SK-N-SH (cell line): ENCODE measurements at regions not wholly inside any gene's neighbourhood (a gene's known extent, or its start where the extent isn't known, plus 50 kb on each side); places are given as distances from the start of the nearest gene placed in this dataset.

ENCODE experiments used
- CTCF ChIA-PET: fragments of 300-600, 350-600 bp; formaldehyde crosslinking; extraction: SDS; loops from one replicate; lab custom pipeline; 2021; lab: Yijun Ruan, JAX
- POLR2A ChIA-PET: fragments of 350-600 bp; sonication (Branson Sonifier 250); formaldehyde crosslinking; extraction: SDS; loops from one replicate; lab custom pipeline; 2020; ENCODE audit warnings: antibody characterized with exemption, inconsistent platforms; lab: Yijun Ruan, JAX
- DNase-seq: peaks from one replicate; pipeline ENCODE4 v3.0.0; 2012
- H2AFZ ChIP-seq: fragments of 200-600 bp; sonication (generic); 2 replicates; pipeline ENCODE4 v1.8.1; 2016; ENCODE audit warnings: antibody characterized with exemption, mild to moderate bottlenecking, low read depth
- H3F3A ChIP-seq: fragments of 200-600 bp; sonication (generic); replicated peaks from 2 replicates; pipeline ENCODE3; 2016; ENCODE audit warnings: antibody characterized with exemption, mild to moderate bottlenecking; ENCODE audit not compliant: insufficient read depth
- H3K27ac ChIP-seq, 2 experiments: fragments of 200-500 bp in 1 of 2; fragments of 200-600 bp in 1 of 2; sonication (Bioruptor generic) in 1 of 2; sonication (generic), shearing (Covaris generic) in 1 of 2; 2 replicates each; pipeline versions ENCODE4 v1.5.1 to v1.6.1; 2014 to 2016; ENCODE audit warnings: low read depth in 2 of 2, inconsistent platforms in 1 of 2, low read length in 1 of 2, mild to moderate bottlenecking in 1 of 2, mixed read lengths in 1 of 2
- H3K27me3 ChIP-seq: fragments of 200-600 bp; sonication (generic), shearing (Covaris generic); 2 replicates; pipeline ENCODE4 v1.6.1; 2016; ENCODE audit warnings: mixed run types; ENCODE audit not compliant: insufficient read depth
- H3K36me3 ChIP-seq, 2 experiments: fragments of 200-500 bp in 1 of 2; fragments of 200-600 bp in 1 of 2; sonication (Bioruptor generic) in 1 of 2; sonication (generic) in 1 of 2; replicated peaks in 1 of 2; 2 replicates each; pipeline versions ENCODE3 to v1.5.1; 2014 to 2016; ENCODE audit warnings: low read length in 1 of 2, mild to moderate bottlenecking in 1 of 2; ENCODE audit not compliant: insufficient read depth in 2 of 2, control insufficient read depth in 1 of 2
- H3K4me1 ChIP-seq, 2 experiments: fragments of 200-500 bp in 1 of 2; fragments of 200-600 bp in 1 of 2; sonication (Bioruptor generic) in 1 of 2; sonication (generic), shearing (Covaris generic) in 1 of 2; 2 replicates each; pipeline versions ENCODE4 v1.5.1 to v1.6.1; 2014 to 2016; ENCODE audit warnings: low read depth in 1 of 2, low read length in 1 of 2, mixed run types in 1 of 2; ENCODE audit not compliant: insufficient read depth in 2 of 2, control insufficient read depth in 1 of 2
- H3K4me2 ChIP-seq: fragments of 200-600 bp; sonication (generic), shearing (Covaris generic); 2 replicates; pipeline ENCODE4 v1.6.1; 2017; ENCODE audit warnings: mixed run types
- H3K4me3 ChIP-seq, 2 experiments: fragments of 200-500 bp in 1 of 2; fragments of 200-600 bp in 1 of 2; sonication (Bioruptor generic) in 1 of 2; sonication (generic), shearing (Covaris generic) in 1 of 2; 2 replicates each; pipeline versions ENCODE4 v1.5.1 to v1.8.1; 2014 to 2016; ENCODE audit warnings: low read depth in 2 of 2, inconsistent platforms in 1 of 2, low read length in 1 of 2, mild to moderate bottlenecking in 1 of 2, mixed read lengths in 1 of 2, moderate library complexity in 1 of 2
- H3K79me2 ChIP-seq: fragments of 200-600 bp; sonication (generic); 2 replicates; pipeline ENCODE4 v1.8.1; 2017; ENCODE audit warnings: mild to moderate bottlenecking; ENCODE audit not compliant: insufficient read depth
- H3K9ac ChIP-seq: fragments of 200-600 bp; sonication (generic); 2 replicates; pipeline ENCODE4 v1.6.1; 2017; ENCODE audit warnings: mixed run types
- H3K9me2 ChIP-seq: fragments of 200-600 bp; sonication (generic); 2 replicates; pipeline ENCODE4 v1.6.1; 2017; ENCODE audit warnings: mixed run types
- H3K9me3 ChIP-seq: fragments of 200-600 bp; sonication (generic); 2 replicates; pipeline ENCODE4 v1.6.1; 2017; ENCODE audit warnings: mixed run types, mild to moderate bottlenecking, moderate library complexity
- H4K20me1 ChIP-seq: fragments of 200-600 bp; sonication (generic); 2 replicates; pipeline ENCODE4 v1.6.1; 2017; ENCODE audit warnings: mild to moderate bottlenecking, mixed run types; ENCODE audit not compliant: insufficient read depth
- ELF1 ChIP-seq: IDR thresholded peaks from 2 replicates; pipeline ENCODE4 v1.4.0; 2012
- EP300 ChIP-seq, 2 experiments: IDR thresholded peaks; 2 replicates each; pipeline versions ENCODE4 v1.4.0 to v1.6.1; 2012; ENCODE audit warnings: borderline replicate concordance in 1 of 2, low read depth in 1 of 2, low read length in 1 of 2
- EZH2phosphoT487 ChIP-seq: fragments of 200-600 bp; sonication (generic); IDR thresholded peaks from 2 replicates; pipeline ENCODE4 v1.6.1; 2017; ENCODE audit warnings: low read depth, mixed run types, mild to moderate bottlenecking, antibody characterized with exemption, moderate library complexity, borderline replicate concordance
- FOSL2 ChIP-seq: IDR thresholded peaks from 2 replicates; pipeline ENCODE4 v1.4.0; 2012; ENCODE audit warnings: low read depth, mild to moderate bottlenecking, moderate library complexity, borderline replicate concordance
- MAX ChIP-seq: IDR thresholded peaks from 2 replicates; pipeline ENCODE4 v1.4.0; 2012; ENCODE audit warnings: low read depth
- MXI1 ChIP-seq: IDR thresholded peaks from 2 replicates; pipeline ENCODE4 v1.6.1; 2012; ENCODE audit warnings: mild to moderate bottlenecking, low read depth, low read length, improper control_type of control experiment
- RCOR1 ChIP-seq: fragments of 150-350 bp; IDR thresholded peaks from 2 replicates; pipeline ENCODE4 v1.6.1; 2017; ENCODE audit warnings: antibody characterized with exemption, low read length
- RFX5 ChIP-seq: IDR thresholded peaks from 2 replicates; pipeline ENCODE4 v1.6.1; 2012; ENCODE audit warnings: mild to moderate bottlenecking, improper control_type of control experiment, low read length
- SMC3 ChIP-seq: IDR thresholded peaks from 2 replicates; pipeline ENCODE4 v1.6.1; 2012; ENCODE audit warnings: low read depth, low read length, improper control_type of control experiment
- TEAD4 ChIP-seq: IDR thresholded peaks from 2 replicates; pipeline ENCODE4 v1.4.0; 2012; ENCODE audit warnings: mild to moderate bottlenecking, borderline replicate concordance; ENCODE audit not compliant: insufficient read depth
- USF2 ChIP-seq: fragments of 150-350 bp; IDR thresholded peaks from 2 replicates; pipeline ENCODE4 v1.6.1; 2017; ENCODE audit warnings: antibody characterized with exemption, low read length, low read depth, borderline replicate concordance
- YY1 ChIP-seq: IDR thresholded peaks from 2 replicates; pipeline ENCODE4 v1.4.0; 2012; ENCODE audit warnings: low read depth, mild to moderate bottlenecking
- ZBTB33 ChIP-seq: IDR thresholded peaks from 2 replicates; pipeline ENCODE4 v1.4.0; 2012; ENCODE audit warnings: low read depth, borderline replicate concordance
- WGBS: methylation state at CpG from one replicate; pipeline ENCODE4 v1.1.6; 2017; ENCODE audit warnings: low lambda C conversion rate; 5-methylcytosine and 5-hydroxymethylcytosine counted together

- H3K4me2 ChIP-seq = no peak overlapping the region
- WGBS = 76% methylated on average over 32 of the region's 32 CpGs
Observed at GRCh38 chr17:83151442-83152226, 72.2 kb downstream of the METRNL start.

GRCh38 chr17:83152227-83152744 lies 72.9 kb downstream of the METRNL start:
- no peak overlapping the region for H3K27ac ChIP-seq

More at GRCh38 chr17:83151442-83152226, 72.2 kb downstream of the METRNL start:
- H3K27ac ChIP-seq = no peak overlapping the region
- TF ChIP-seq RFX5 = no peak
- TF ChIP-seq, all 33 proteins: peak for 0
- Histone ChIP-seq H3K79me2 (no peaks in the 10 kb centered on the region), H3K9me2 (no peaks in the 10 kb centered on the region), H3K4me3 (no peak overlapping the region), H3F3A (no peaks in the 10 kb centered on the region), H3K36me3 (no peaks in the 10 kb centered on the region), H3K4me1 (peaks cover 0 to 15% of the 10 kb centered on the region in 2 experiments; a peak in 1 of 4 replicates), H2AFZ (no peak overlapping the region), H3K27me3 (peaks cover 5% of the 10 kb centered on the region), H3K9me3 (no peaks in the 10 kb centered on the region), H3K9ac (no peak overlapping the region), H4K20me1 (no peaks in the 10 kb centered on the region)
- peak; percentile 37 for DNase-seq
- ChIA-PET POLR2A (no interaction called here), CTCF (interaction anchor here (1.6 to 1.8 kb wide), 2 partner anchors 15 to 28 kb away, joined by 4 read pairs; no protein-coding TSS in a partner anchor)

More at GRCh38 chr17:83152227-83152744, 72.9 kb downstream of the METRNL start:
- H3F3A ChIP-seq = no peaks in the 10 kb centered on the region
- no peak for TF ChIP-seq RCOR1
- no peak for TF ChIP-seq EP300 (IDR thresholded peaks at IDR 0.05; ENCODE audit: borderline replicate concordance in 1 of 2, low read depth in 1 of 2, low read length in 1 of 2)
- TF ChIP-seq FOSL2 = no peak
- TF ChIP-seq RFX5 = no peak
- no peak for TF ChIP-seq ELF1
- TF ChIP-seq EZH2phosphoT487 = no peak
- no peak for TF ChIP-seq ZBTB33
- no peak for TF ChIP-seq YY1
- TF ChIP-seq USF2 = no peak
- no peak for TF ChIP-seq MXI1
- no peak for TF ChIP-seq SMC3
- no peak for TF ChIP-seq MAX
- TF ChIP-seq TEAD4 = no peak
- TF ChIP-seq, all 33 proteins: peak for 0
- H3K9me2 ChIP-seq = no peaks in the 10 kb centered on the region
- H3K4me3 ChIP-seq = no peak overlapping the region
- DNase-seq = peak; percentile 20
- H3K36me3 ChIP-seq = no peaks in the 10 kb centered on the region
- WGBS = 84% methylated on average over 31 of the region's 31 CpGs
- no peaks in the 10 kb centered on the region for H4K20me1 ChIP-seq
- no peak overlapping the region for H2AFZ ChIP-seq
- no peaks in the 10 kb centered on the region for H3K9me3 ChIP-seq
- H3K4me2 ChIP-seq = no peak overlapping the region
- ChIA-PET POLR2A (no interaction called here), CTCF (interaction anchor here (1.5 kb wide), 1 partner anchor 19 kb away, joined by 3 read pairs; no protein-coding TSS in a partner anchor)
- peaks cover 0 to 15% of the 10 kb centered on the region in 2 experiments; a peak in 1 of 4 replicates for H3K4me1 ChIP-seq
- H3K9ac ChIP-seq = no peak overlapping the region
- H3K79me2 ChIP-seq = no peaks in the 10 kb centered on the region
- H3K27me3 ChIP-seq = peaks cover 5% of the 10 kb centered on the region
